DND-41 (cell line): ENCODE measurements at regions not wholly inside any gene's neighbourhood (a gene's known extent, or its start where the extent isn't known, plus 50 kb on each side); places are given as distances from the start of the nearest gene placed in this dataset.
A peak's percentile ranks its signal among the peaks of the same experiment; 100 is the strongest.

ENCODE experiments used
- ATAC-seq: fragments of 200-7000 bp; cut with Tn5 transposase; 3 replicates; pipeline ENCODE4 v1.9.1; 2021; ENCODE audit warnings: low read depth; ENCODE audit not compliant: insufficient read depth
- DNase-seq: peaks from one replicate; pipeline ENCODE4 v3.0.0-alpha.2; 2020
- H2AFZ ChIP-seq: 2 replicates; pipeline ENCODE4 v1.6.0; 2012; ENCODE audit warnings: low read depth, low read length
- H3K27ac ChIP-seq: 2 replicates; pipeline ENCODE4 v1.5.1; 2012; ENCODE audit warnings: low read length, inconsistent platforms
- H3K27me3 ChIP-seq: fragments of 200-600 bp; sonication (generic); 2 replicates; pipeline ENCODE4 v1.6.0; 2012; ENCODE audit warnings: low read length, mild to moderate bottlenecking, inconsistent platforms; ENCODE audit not compliant: insufficient read depth, poor library complexity
- H3K36me3 ChIP-seq: 2 replicates; pipeline ENCODE4 v1.5.1; 2012; ENCODE audit warnings: low read length, inconsistent platforms; ENCODE audit not compliant: insufficient read depth
- H3K4me1 ChIP-seq: 2 replicates; pipeline ENCODE4 v1.5.1; 2012; ENCODE audit warnings: mild to moderate bottlenecking, low read length; ENCODE audit not compliant: insufficient read depth
- H3K4me2 ChIP-seq: 2 replicates; pipeline ENCODE4 v1.6.0; 2012; ENCODE audit warnings: mild to moderate bottlenecking, moderate library complexity, low read length, inconsistent platforms; ENCODE audit not compliant: insufficient read depth
- H3K4me3 ChIP-seq, 2 experiments: fragments of 200-600 bp in 1 of 2; shearing (Covaris generic) in 1 of 2; 2 replicates each; pipeline ENCODE4 v1.5.1; 2012 to 2016; ENCODE audit warnings: inconsistent platforms in 2 of 2, low read length in 2 of 2, mild to moderate bottlenecking in 2 of 2, low read depth in 1 of 2, moderate library complexity in 1 of 2
- H3K79me2 ChIP-seq: 2 replicates; pipeline ENCODE4 v1.6.0; 2012; ENCODE audit warnings: low read length, inconsistent platforms; ENCODE audit not compliant: insufficient read depth
- H3K9ac ChIP-seq: 2 replicates; pipeline ENCODE4 v1.6.0; 2012; ENCODE audit warnings: low read depth, mild to moderate bottlenecking, inconsistent platforms, low read length, moderate library complexity
- H3K9me3 ChIP-seq: 2 replicates; pipeline ENCODE4 v1.5.1; 2012; ENCODE audit warnings: low read length, moderate library complexity, mild to moderate bottlenecking, inconsistent platforms; ENCODE audit not compliant: insufficient read depth, severe bottlenecking
- H4K20me1 ChIP-seq: 2 replicates; pipeline ENCODE4 v1.6.0; 2012; ENCODE audit warnings: low read length; ENCODE audit not compliant: insufficient read depth
- CTCF ChIP-seq: IDR thresholded peaks from 2 replicates; pipeline ENCODE4 v1.5.1; 2012; ENCODE audit warnings: borderline replicate concordance, low read length, moderate library complexity, mild to moderate bottlenecking; ENCODE audit not compliant: poor library complexity, severe bottlenecking; ENCODE audit errors: extremely low read depth
- EZH2 ChIP-seq: IDR thresholded peaks from 3 replicates; pipeline ENCODE4 v1.6.1; 2012; ENCODE audit warnings: borderline replicate concordance, low read depth, mild to moderate bottlenecking, moderate library complexity, low read length, inconsistent platforms; ENCODE audit not compliant: severe bottlenecking

DNA sequence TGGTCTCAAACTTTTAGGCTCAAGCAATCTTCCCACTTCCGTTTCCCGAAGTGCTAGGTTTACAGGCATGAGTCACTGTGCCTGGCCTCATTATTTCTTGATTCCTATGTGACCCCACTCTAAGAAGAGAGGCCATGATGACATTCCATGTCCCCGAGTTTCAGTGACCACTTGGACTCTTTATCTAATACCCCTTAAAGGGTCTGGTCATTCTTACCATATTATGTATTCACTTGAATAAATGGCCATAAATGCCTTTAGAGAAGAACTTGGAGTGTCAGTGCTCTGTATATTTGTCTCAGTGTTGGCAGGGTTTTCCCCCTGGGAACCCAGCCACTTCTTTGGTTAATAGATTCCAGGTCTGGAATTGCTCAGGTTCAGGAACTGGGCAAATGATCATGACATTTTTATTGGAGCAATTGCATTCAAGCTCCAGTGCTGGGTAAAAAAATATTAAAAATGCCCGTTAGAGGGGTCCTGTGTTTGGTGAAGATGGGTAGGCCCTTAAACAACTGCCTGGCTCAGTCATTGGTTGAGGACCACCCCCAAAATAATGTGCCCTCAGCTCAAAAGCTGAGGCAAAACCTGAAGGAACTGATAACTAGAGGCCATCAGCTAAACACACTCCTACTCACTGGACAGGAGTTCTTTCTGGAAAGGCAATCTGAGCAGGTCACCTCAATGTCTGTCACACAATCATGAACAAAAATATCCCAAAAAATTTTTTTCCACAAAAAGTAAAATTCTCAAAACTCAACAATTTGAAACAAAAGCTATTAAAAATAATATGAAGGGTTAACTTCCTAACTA is 186.6 kb upstream of the ZNF608 start:
- no peaks in the 10 kb centered on the region for H3K79me2 ChIP-seq
- H3K9ac ChIP-seq = no peak overlapping the region
- H3K4me2 ChIP-seq = no peak overlapping the region
- peaks cover 31% of the 10 kb centered on the region for H3K4me1 ChIP-seq
- H3K36me3 ChIP-seq = no peaks in the 10 kb centered on the region
- TF ChIP-seq EZH2 (no peak), CTCF (no peak)
- H3K4me3 ChIP-seq = no peak overlapping the region
- no peaks in the 10 kb centered on the region for H3K27me3 ChIP-seq
- ATAC-seq (no peak), DNase-seq (no peak)
- 0 out of 2 replicates have a peak overlapping the region, but pooled peaks have one; percentile 23 for H3K27ac ChIP-seq
- no peak overlapping the region for H2AFZ ChIP-seq
- H4K20me1 ChIP-seq = no peaks in the 10 kb centered on the region
- no peaks in the 10 kb centered on the region for H3K9me3 ChIP-seq

- Histone ChIP-seq H3K9me3 (no peaks in the 10 kb centered on the region), H3K4me1 (peaks cover 37% of the 10 kb centered on the region), H3K27ac (peak overlapping the region; percentile 82), H3K4me2 (peak overlapping the region; percentile 26), H3K4me3 (no peak overlapping the region), H3K36me3 (no peaks in the 10 kb centered on the region), H3K79me2 (no peaks in the 10 kb centered on the region), H4K20me1 (no peaks in the 10 kb centered on the region), H3K27me3 (no peaks in the 10 kb centered on the region), H2AFZ (peak overlapping the region; percentile 6; the same call in 1 of the 2 replicates), H3K9ac (peak overlapping the region; percentile 32)
- no peak for TF ChIP-seq EZH2
- no peak for TF ChIP-seq CTCF
- ATAC-seq (peak; percentile 88), DNase-seq (peak; percentile 80)
These were observed 188.6 kb upstream of the ZNF608 start for GRCh38 chr5:124935065-124935464.

- Histone ChIP-seq H3K4me2 (no peak overlapping the region), H3K79me2 (no peaks in the 10 kb centered on the region), H3K27ac (no peak overlapping the region; the same call in 1 of the 2 replicates), H3K9ac (no peak overlapping the region), H4K20me1 (no peaks in the 10 kb centered on the region), H3K9me3 (no peaks in the 10 kb centered on the region), H2AFZ (no peak overlapping the region), H3K36me3 (no peaks in the 10 kb centered on the region), H3K4me3 (no peak overlapping the region), H3K4me1 (peaks cover 39% of the 10 kb centered on the region), H3K27me3 (no peaks in the 10 kb centered on the region)
- ATAC-seq (no peak), DNase-seq (no peak)
- TF ChIP-seq EZH2 = no peak
- no peak for TF ChIP-seq CTCF
These were observed 190.1 kb upstream of the ZNF608 start for GRCh38 chr5:124936626-124936933.
